ENCODE measurements at regions not wholly inside any gene's neighbourhood (a gene's known extent, or its start where the extent isn't known, plus 50 kb on each side); places are given as distances from the start of the nearest gene placed in this dataset.

GRCh38 chr16:79823639-79824038 lies 223.1 kb upstream of the MAF start:
- TF ChIP-seq POLR2A (IDR thresholded peaks at IDR 0.05; ENCODE audit: low read depth, low read length) (no peak), POLR2AphosphoS5 (IDR thresholded peaks at IDR 0.05; ENCODE audit: low read depth, low read length) (no peak), TAF1 (IDR thresholded peaks at IDR 0.05; ENCODE audit: low read depth, low read length) (no peak), POU2F2 (IDR thresholded peaks at IDR 0.05; ENCODE audit: low read depth, low read length) (no peak), PAX5 (IDR thresholded peaks at IDR 0.05; ENCODE audit: insufficient read depth, low read length, severe bottlenecking) (no peak), SPI1 (IDR thresholded peaks at IDR 0.05; ENCODE audit: low read depth, low read length) (no peak)
